ENCODE measurements at regions not wholly inside any gene's neighbourhood (a gene's known extent, or its start where the extent isn't known, plus 50 kb on each side); places are given as distances from the start of the nearest gene placed in this dataset.

- TF ChIP-seq POLR2AphosphoS5 (IDR thresholded peaks at IDR 0.05; ENCODE audit: low read depth, low read length) (no peak), SIN3A (IDR thresholded peaks at IDR 0.05; ENCODE audit: borderline replicate concordance, insufficient read depth, low read depth, low read length) (no peak)
Observed at GRCh38 chr5:178058321-178059012, 54.9 kb upstream of the N4BP3 start.

Data from Panc1 (cell line).